SK-N-SH (cell line): ENCODE measurements at regions not wholly inside any gene's neighbourhood (a gene's known extent, or its start where the extent isn't known, plus 50 kb on each side); places are given as distances from the start of the nearest gene placed in this dataset.

Source experiments
- CTCF ChIP-seq: fragments of 200-600 bp; sonication (generic); IDR thresholded peaks from 2 replicates; pipeline ENCODE4 v1.6.1; 2017; ENCODE audit warnings: antibody characterized with exemption, mild to moderate bottlenecking, moderate library complexity
- NRF1 ChIP-seq: IDR thresholded peaks from 2 replicates; pipeline ENCODE4 v1.6.1; 2012; ENCODE audit warnings: low read depth, mild to moderate bottlenecking, low read length
- RFX5 ChIP-seq: IDR thresholded peaks from 2 replicates; pipeline ENCODE4 v1.6.1; 2012; ENCODE audit warnings: mild to moderate bottlenecking, improper control_type of control experiment, low read length
- TAF1 ChIP-seq: IDR thresholded peaks from 2 replicates; pipeline ENCODE4 v1.6.1; 2012; ENCODE audit warnings: low read depth, mild to moderate bottlenecking, low read length, moderate library complexity, borderline replicate concordance

DNA sequence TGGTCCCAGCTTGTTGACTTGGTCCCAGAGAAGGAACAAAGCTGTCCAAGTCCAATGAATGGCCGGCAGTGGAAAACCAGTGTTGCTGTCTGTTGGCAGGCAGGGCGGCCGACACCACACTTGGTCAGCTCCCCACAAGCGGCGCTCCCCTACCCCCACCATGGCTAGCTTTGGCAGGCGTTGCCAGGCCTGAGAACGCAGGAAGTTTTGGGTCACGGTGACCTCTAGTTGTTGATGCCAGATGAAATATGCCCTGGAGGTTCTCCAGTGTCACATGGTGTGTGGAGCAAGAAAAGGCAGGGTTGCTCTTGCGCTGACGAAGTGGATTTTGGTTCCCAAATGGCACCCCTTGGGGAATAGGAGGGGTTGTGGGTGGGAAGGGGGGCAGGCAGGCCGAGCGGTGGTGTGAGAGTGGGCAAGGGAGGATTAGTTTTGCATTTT, 72.7 kb upstream of the TPRG1 start:
- TF ChIP-seq CTCF (no peak), TAF1 (no peak), RFX5 (no peak), NRF1 (no peak)
